Activated CD8-positive, alpha-beta memory T cell treated with anti-CD3 and anti-CD28 coated beads, Interleukin-2, amount 50 U/mL, for 24 hours (primary cell): ENCODE measurements at regions not wholly inside any gene's neighbourhood (a gene's known extent, or its start where the extent isn't known, plus 50 kb on each side); places are given as distances from the start of the nearest gene placed in this dataset.

Source experiments
- DNase-seq: peaks from one replicate; pipeline ENCODE4 v3.0.0-alpha.2; 2020; ENCODE audit errors: extremely low read depth

DNA sequence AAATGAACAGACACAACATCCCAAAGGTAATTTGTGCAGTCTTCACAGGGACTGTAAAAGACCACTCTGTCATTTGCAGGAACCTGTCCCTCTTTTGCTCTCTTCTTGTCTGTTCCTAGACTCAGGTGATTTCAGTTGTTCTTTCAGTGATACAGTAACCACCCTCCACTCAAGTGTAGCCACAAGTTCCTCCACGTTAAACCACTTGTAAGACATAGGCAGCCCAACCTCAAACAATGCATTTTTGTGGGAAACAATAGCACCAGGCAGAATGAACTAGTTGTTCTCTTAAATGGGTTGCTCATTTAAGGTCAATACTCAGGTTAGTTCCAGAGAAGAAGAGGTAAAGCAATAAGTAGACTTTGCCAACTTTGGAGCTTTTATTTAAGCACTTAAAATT lies 359.4 kb downstream of the MZT1 start:
- DNase-seq = no peak

- DNase-seq = no peak
These were observed 380.7 kb downstream of the MZT1 start for GRCh38 chr13:72346716-72347115.

DNA sequence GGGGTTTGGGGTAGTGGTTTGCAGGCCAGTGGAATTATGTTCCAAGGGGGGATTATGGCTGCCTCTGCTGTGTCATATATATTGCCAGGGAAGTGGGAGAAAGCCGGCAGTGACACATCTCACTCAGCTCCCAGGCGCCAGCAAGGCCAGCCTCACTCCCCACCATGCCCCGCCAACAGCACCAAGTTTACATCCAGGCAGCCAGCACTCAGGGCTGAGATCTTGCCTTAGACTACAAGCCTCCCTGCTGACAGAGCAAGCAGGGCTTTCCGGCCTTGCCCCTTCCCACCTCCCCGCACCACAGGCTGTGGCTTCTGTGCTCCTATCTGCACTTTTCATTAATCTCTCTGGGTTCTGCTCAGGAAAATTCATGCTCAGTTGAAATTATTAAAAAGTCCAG lies 385.1 kb downstream of the MZT1 start:
- DNase-seq = no peak

DNA sequence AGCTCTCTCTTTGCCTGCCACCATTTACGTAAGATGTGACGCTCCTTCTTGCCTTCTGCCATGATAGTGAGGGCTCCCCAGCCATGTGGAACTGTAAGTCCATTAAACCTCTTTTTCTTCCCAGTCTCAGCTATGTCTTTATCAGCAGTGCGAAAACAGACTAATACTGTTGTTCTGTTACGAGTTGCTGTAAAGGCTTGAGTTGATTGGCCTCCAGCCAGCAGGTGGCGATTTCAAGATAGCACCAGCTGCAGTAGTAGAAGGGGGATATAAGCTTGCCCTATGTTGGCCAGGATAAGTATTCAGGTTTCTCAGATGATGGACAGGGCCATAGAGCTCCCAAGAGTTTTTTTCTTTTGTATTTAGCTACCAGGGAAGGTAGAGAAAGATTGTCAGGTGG lies 385.5 kb downstream of the MZT1 start:
- DNase-seq = no peak

GRCh38 chr13:72317346-72318109 lies 409.9 kb downstream of the MZT1 start:
- no peak for DNase-seq

DNA sequence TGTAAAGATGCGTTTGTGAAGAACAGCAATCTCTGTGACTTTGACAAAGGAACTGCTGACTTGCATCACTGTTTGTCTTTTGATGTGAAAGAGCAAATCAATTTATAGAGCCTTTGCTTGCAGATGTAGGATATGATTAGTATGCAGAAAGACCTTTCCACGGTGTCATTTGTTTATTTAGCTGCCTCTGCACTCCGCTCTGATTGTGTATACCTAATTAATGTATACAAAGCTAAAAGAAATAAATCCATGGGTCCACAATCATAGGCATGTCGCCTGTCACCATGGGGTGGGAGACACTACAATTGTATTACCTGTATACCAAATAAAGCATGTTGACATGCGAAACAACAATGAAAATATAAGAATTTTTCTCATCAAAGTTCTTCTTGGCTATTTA lies 410.7 kb downstream of the MZT1 start:
- no peak for DNase-seq

DNA sequence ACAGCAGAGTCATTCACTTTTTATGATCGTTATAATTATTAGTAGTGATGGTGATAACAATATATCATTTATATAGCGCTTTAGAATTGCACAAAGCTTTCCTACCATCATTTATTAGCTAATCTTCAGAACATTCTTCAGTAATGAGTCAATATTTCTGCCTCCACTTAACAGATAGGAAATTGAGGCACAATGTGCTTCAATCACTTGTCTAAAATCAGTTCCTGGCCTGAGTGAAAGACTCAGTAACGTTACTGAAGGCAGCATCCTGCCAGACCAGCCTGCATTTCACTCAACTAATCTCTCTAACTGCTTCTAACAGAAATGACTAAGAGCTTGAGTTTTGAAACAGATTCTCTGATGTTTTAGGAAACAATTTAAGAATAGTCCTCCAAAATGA lies 412.1 kb downstream of the MZT1 start:
- no peak for DNase-seq

- DNase-seq = no peak
These were observed 413.2 kb downstream of the MZT1 start for GRCh38 chr13:72314210-72314609.

GRCh38 chr13:72313546-72313945 lies 413.9 kb downstream of the MZT1 start:
- DNase-seq = no peak

GRCh38 chr13:72303941-72304746 lies 423.3 kb downstream of the MZT1 start:
- no peak for DNase-seq

- no peak for DNase-seq
These were observed 429.2 kb upstream of the DACH1 start for GRCh38 chr13:72296246-72296645.

DNA sequence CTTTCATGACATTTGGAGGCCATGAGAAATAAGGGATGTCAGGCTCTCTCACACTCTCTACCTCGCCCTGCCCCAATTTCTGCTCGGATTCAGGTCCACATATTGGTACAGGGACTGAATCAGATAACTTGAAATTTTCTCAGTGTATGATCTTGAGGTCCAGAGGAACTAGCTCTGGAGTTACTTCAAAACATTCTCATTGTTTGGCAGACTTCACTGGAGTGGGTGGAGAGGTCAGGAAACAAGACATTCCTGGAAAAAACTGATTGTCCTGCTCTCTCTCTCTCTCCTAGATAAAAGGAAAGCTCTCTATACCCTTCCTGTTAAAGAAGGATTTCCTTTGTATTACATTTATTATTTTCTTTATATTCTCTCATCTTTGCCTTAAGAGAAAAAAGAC lies 428.1 kb upstream of the DACH1 start:
- no peak for DNase-seq

- DNase-seq = no peak
These were observed 426.2 kb upstream of the DACH1 start for GRCh38 chr13:72293206-72293605.

- DNase-seq = no peak
These were observed 424.1 kb upstream of the DACH1 start for GRCh38 chr13:72290962-72291681.

DNA sequence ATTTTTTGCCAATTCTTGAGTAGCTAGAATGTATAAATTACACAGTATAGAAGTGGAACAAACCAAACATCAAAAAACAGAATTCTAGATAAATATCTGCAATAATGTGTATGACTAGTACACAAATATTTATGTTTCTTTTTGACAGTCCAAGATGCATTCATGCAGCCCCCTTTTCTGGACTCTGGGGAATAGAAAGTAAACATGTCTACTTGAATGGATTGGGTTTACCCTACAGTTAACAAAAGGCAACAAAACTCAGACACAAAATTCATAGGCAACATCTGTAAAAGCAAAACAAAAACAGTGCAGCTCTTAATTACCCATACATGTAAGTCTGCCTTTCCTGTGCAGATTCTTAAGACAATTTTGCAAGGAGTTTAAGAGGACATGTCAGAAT lies 419.4 kb upstream of the DACH1 start:
- no peak for DNase-seq

- DNase-seq = no peak
These were observed 417.8 kb upstream of the DACH1 start for GRCh38 chr13:72284791-72285190.

GRCh38 chr13:72261732-72262131 lies 394.7 kb upstream of the DACH1 start:
- no peak for DNase-seq

DNA sequence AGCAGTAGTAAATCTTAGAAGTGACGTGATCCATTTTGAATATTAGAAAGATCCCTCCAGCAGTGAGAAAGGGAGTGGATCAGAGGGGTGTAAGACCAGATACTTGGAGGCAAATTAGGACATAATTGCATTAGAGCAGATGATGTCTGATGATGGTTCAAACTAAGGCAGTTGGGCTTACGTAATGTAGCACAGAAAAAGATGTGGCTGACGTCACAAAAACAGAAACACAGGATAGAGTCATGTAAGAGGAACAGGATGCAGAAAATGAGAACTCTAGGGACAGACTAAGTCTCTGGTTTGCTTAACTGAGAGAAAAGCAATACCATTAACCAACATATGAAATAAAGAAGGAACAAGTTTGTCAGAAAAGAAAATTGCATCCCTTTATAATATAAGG lies 392.5 kb upstream of the DACH1 start:
- no peak for DNase-seq

DNA sequence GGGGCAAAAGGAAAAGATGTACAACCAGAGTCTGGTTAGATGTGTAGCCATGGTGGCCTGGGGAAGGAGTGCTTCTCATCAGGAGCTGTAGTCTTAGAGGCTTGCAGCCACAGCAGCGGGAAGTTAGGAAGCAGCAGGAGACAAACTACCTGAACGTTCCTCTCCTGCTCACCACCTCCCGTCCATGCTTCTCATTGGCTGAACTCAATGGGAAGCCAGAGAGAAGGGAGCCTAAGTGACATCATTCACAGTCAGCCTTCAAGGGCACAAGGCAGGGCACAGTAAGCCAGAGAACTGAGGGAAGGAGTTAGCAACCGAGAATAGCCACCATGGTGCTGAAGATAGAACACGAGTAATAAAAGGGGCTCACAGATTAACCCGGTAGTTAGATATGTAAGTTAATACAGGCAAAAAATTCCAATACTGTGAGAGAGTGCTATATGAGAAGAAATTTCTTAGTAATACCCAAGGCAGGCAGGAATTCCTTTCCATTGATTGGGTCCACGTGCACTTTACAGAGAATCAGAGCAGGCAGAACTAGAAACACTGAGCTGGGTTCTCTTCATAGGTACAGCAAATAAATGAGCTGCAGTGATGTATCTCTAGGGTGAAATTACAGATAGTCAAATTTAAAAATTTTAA lies 391.5 kb upstream of the DACH1 start:
- DNase-seq = no peak

DNA sequence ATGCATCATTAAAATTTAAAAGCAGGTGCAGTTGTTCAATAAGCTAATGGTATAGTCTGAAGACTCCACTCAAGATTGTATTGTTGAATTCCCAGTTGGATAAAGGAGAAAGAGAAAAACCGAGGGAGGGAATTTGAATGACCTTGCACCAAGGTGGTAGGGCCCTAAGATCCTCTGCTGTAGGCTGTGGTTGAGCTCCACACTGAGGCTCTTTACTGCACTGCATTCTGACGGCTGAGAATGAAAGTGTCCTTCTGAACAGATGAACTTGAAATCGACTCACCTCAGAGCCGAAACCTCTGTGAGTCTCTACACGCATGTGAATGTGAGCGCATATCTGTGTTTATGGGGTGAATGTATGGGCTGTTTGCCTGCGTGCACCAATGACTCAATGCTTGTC lies 388.9 kb upstream of the DACH1 start:
- DNase-seq = no peak

DNA sequence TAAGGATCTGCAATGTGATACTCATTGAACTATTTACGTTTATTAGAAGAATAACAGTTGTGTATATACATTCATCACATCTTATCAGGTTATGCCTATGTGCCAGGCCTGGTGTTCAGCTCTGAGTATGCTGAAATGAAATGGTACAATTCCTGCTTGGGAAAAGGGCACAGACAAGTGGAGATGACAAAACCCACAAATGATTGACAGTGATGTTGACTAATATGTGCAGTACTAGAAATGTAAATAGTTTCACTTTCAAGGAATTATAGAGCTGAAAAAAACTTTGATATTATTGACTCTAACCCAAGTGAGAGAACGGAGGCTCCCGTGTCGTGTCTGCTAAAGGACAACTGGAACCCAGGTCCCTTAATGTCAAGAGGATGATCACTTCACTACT lies 386.8 kb upstream of the DACH1 start:
- DNase-seq = no peak

GRCh38 chr13:72246396-72246795 lies 379.4 kb upstream of the DACH1 start:
- DNase-seq = no peak
